CD1c-positive myeloid dendritic cell (primary cell): ENCODE measurements at regions not wholly inside any gene's neighbourhood (a gene's known extent, or its start where the extent isn't known, plus 50 kb on each side); places are given as distances from the start of the nearest gene placed in this dataset.
"Not testable (repeated sequence)": the region's sequence is repeated elsewhere in the genome, so short reads cannot be mapped to it uniquely, and the experiment has no call there.

Source experiments
- DNase-seq: peaks from one replicate; pipeline ENCODE4 v3.0.0-alpha.2; 2016; ENCODE audit errors: extremely low spot score

DNA sequence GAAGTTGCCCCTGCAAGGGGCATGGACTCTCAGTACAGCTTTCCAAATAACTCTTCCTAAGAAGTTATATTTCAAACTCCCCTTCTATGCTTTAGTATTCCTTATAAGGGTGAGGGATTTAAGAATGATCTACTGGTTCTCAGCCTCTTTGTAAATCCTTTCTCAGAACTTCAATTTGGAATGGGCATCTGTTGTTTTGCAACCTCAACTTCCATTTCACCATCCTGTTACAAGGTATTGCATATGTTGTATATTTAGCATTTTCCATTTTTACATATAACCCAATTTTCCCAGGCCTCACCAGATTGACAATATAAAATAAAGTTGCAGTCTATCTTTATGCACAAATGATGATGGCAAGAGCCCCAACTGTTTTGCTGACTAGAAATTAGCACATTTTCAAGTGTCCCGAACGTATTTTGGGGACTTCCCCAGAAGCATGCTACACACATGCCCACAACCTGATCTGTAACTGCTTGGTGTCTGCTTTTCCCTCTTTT lies 154.9 kb upstream of the CARMIL1 start:
- DNase-seq: no peak

DNA sequence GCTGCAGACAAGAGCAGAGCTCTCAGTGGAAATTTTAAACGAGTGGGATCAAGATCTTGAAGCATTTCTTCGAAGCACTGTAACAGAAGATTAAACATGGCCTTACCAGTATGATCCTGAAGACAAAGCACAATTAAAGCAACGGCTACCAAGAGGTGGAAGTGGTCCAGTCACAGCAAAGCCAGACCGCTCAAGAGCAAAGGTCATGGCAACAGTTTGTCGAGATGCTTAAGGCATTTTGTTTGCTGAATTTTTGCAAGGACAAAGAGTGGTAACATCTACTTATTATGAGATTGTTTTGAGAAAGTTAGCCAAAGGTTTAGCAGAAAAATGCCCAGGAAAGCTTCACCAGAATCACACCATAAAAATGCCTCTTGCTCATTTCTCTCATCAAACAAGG lies 153.4 kb upstream of the CARMIL1 start:
- DNase-seq: no peak

- no peak for DNase-seq
Observed at GRCh38 chr6:25127076-25127837, 151.9 kb upstream of the CARMIL1 start.

GRCh38 chr6:25130518-25130917 lies 148.7 kb upstream of the CARMIL1 start:
- DNase-seq: peak; percentile 33

GRCh38 chr6:25132934-25133333 lies 146.2 kb upstream of the CARMIL1 start:
- DNase-seq: no peak

- no peak for DNase-seq
Observed at GRCh38 chr6:25133568-25133967, 145.6 kb upstream of the CARMIL1 start.

DNA sequence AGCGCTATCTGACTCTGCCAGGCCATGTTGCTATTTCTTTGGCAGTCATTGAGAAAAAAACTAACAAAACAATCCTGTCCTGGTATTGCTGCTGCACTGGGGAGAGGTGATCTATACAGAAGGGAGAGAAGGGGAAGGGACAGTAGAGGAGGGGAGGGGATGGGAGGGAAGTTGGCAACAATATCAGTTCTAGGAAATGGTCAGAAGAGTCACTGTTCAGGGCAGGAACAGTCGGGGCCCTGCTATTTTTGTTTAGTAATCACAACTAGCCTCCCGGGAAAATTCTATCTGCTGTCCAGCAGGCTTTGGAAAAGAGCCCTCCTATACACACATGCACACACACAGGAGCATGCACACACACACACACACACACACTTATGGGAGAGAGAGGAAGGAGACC lies 142.3 kb upstream of the CARMIL1 start:
- no peak for DNase-seq

DNA sequence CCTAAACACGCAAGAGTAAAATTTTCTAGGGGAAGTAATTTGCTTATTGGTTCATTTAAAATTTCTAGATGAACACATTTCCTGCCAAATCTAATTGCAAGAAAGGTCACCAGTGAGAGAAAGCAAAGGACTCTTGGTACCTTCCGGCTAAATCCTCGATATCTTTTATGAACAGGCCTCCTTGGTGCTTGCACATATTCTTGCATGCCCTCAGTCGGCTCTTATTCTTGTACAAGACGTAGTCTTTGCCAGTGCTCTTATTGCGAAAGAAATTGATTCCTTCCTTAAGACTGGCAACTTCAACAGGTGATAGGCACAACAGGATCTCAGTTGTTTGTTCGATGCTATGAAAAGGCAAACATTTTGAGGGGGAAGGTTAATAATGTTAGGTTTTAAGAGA lies 141.7 kb upstream of the CARMIL1 start:
- peak; percentile 21 for DNase-seq

- no peak for DNase-seq
Observed at GRCh38 chr6:25137916-25138232, 141.3 kb upstream of the CARMIL1 start.

GRCh38 chr6:25138233-25138933 lies 140.8 kb upstream of the CARMIL1 start:
- peak; percentile 77 for DNase-seq

- peak; percentile 7 for DNase-seq
Observed at GRCh38 chr6:25138934-25139415, 140.2 kb upstream of the CARMIL1 start.

GRCh38 chr6:25139608-25140007 lies 139.6 kb upstream of the CARMIL1 start:
- not testable (repeated sequence) for DNase-seq

DNA sequence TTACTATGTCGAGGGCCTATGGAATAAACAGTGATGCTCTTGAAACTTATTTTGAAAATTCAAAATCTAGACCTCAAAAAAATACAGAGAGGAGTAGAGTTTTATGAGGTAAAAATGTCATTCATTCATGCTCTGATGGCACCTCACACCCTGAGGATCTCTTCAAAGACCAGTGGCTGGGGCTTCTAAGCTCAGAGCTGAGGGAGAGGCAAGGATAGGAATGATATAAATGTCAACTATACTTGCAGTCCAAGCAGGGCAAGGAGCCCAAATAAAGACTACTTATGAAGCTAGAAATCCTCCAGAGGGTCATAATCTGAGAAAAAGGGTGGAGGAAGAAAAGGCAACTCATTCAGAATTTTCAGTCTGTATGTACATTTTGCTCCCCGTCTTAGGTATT lies 136.7 kb upstream of the CARMIL1 start:
- no peak for DNase-seq

- no peak for DNase-seq
Observed at GRCh38 chr6:25144919-25145318, 134.3 kb upstream of the CARMIL1 start.

GRCh38 chr6:25147223-25147622 lies 132.0 kb upstream of the CARMIL1 start:
- peak; percentile 39 for DNase-seq

DNA sequence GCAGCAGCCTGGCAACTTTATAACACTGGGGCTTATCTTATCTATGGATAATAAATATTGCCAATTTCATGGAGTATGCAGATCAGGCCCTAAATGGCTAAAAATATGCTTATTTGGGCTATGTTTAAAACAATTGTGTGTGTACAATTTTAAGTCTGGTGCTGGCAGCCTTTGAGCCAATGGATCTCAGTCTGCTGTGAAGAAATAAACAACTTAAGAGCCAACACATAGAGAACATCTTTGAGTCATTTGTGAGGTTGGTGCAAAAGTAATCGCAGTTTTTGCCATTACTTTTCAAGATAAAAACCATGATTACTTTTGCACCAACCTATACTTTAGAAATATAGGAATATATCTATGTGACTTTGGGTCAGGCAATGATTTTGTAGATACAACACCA lies 129.1 kb upstream of the CARMIL1 start:
- DNase-seq: no peak

- no peak for DNase-seq
Observed at GRCh38 chr6:25150863-25151262, 128.3 kb upstream of the CARMIL1 start.

DNA sequence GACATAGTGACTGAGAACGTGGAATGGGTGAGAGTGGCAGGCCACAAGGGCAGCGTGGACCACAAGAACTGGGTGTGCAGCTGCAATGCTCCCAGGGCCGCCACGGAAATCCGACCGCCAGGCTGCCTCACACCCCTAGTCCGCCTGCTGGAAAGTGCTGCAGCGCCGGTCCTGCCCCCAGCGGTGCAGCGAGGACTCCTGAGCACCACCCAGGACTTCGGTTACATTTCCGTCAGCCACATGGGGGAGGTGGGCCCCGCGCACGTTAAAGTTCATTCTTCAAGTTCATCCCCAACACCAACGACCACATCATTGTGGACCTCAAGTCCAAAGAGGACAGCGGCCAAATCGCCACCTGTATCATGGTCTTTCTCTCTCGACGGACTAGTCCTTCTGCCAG lies 126.1 kb upstream of the CARMIL1 start:
- no peak for DNase-seq

GRCh38 chr6:25154034-25154596 lies 125.1 kb upstream of the CARMIL1 start:
- DNase-seq: no peak

- DNase-seq: no peak
Observed at GRCh38 chr6:25155211-25155610, 124.0 kb upstream of the CARMIL1 start.

- DNase-seq: peak; percentile 38
Observed at GRCh38 chr6:25156123-25156522, 123.1 kb upstream of the CARMIL1 start.

- peak; percentile 50 for DNase-seq
Observed at GRCh38 chr6:25157183-25157582, 122.0 kb upstream of the CARMIL1 start.

DNA sequence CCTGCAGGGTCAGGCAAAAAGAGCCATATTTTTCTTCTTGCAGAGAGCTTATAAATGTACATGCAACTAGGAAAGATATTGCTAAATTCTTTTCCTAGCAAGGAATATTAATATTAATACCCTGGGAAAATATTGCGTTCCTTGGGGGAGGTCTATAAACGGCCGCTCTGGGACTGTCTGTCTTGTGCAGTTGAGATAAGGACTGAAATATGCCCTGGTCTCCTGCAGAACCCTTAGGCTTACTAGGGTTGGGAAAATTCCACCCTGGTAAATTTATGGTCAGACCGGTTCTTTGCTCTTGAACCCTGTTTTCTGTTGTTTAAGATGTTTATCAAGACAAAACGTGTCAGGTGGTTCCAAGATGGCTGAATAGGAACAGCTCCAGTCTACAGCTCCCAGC lies 121.3 kb upstream of the CARMIL1 start:
- DNase-seq: no peak
